ENCODE measurements at regions not wholly inside any gene's neighbourhood (a gene's known extent, or its start where the extent isn't known, plus 50 kb on each side); places are given as distances from the start of the nearest gene placed in this dataset.

DNA sequence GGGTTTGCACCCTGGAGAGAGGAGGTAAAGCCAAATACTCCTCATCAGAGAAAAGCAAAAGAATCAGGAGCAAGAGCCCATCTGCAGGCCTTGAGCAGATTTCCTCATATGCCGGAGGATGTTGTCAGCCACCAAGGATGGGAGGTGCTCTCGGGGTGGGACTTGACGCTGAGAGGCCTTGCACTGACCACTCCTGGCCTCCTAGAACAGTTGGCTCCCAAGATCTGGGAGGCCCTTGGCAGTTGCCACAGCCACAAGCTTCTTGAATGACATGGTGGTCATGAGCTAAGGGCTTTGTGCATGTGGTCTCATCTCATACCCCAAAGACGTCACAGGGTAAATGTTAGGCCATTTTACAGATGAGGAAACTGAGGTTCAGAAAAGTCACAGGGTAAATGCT lies 75.2 kb upstream of the PMEPA1 start:
- TF ChIP-seq, protein P1, sequence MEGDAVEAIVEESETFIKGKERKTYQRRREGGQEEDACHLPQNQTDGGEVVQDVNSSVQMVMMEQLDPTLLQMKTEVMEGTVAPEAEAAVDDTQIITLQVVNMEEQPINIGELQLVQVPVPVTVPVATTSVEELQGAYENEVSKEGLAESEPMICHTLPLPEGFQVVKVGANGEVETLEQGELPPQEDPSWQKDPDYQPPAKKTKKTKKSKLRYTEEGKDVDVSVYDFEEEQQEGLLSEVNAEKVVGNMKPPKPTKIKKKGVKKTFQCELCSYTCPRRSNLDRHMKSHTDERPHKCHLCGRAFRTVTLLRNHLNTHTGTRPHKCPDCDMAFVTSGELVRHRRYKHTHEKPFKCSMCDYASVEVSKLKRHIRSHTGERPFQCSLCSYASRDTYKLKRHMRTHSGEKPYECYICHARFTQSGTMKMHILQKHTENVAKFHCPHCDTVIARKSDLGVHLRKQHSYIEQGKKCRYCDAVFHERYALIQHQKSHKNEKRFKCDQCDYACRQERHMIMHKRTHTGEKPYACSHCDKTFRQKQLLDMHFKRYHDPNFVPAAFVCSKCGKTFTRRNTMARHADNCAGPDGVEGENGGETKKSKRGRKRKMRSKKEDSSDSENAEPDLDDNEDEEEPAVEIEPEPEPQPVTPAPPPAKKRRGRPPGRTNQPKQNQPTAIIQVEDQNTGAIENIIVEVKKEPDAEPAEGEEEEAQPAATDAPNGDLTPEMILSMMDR (IDR thresholded peaks at IDR 0.05), result no peak
- no peak for TF ChIP-seq POLR2A (IDR thresholded peaks at IDR 0.05)

Data from breast epithelium (tissue), 3 donors.